HepG2 (cell line): ENCODE measurements at regions not wholly inside any gene's neighbourhood (a gene's known extent, or its start where the extent isn't known, plus 50 kb on each side); places are given as distances from the start of the nearest gene placed in this dataset.
"Not testable (repeated sequence)": the region's sequence is repeated elsewhere in the genome, so short reads cannot be mapped to it uniquely, and the experiment has no call there.

Experiments used
- CREB3 ChIP-seq: sonication (generic); formaldehyde crosslinking; IDR thresholded peaks from 2 replicates; pipeline ENCODE4 v1.5.0; 2020; ENCODE audit warnings: missing genetic modification reagents
- EEA1 ChIP-seq: sonication (generic); formaldehyde crosslinking; IDR thresholded peaks from 2 replicates; pipeline ENCODE4 v1.5.1; 2020; ENCODE audit warnings: mild to moderate bottlenecking, missing genetic modification reagents, borderline replicate concordance
- EP300 ChIP-seq, 3 experiments: sonication (generic) in 1 of 3; formaldehyde crosslinking in 1 of 3; IDR thresholded peaks; 2 replicates each; pipeline versions ENCODE4 v1.5.1 to v1.6.1; 2011 to 2020; ENCODE audit warnings: low read depth in 2 of 3, low read length in 2 of 3, borderline replicate concordance in 1 of 3, improper control_type of control experiment in 1 of 3, mild to moderate bottlenecking in 1 of 3, missing genetic modification reagents in 1 of 3, moderate library complexity in 1 of 3
- FOXP1 ChIP-seq, 2 experiments: fragments of 450-650 bp in 1 of 2; IDR thresholded peaks; 2 replicates each; pipeline ENCODE4 v1.6.1; 2017 to 2018; ENCODE audit warnings: antibody characterized with exemption in 1 of 2
- SATB2 ChIP-seq: sonication (generic); formaldehyde crosslinking; IDR thresholded peaks from 2 replicates; pipeline ENCODE4 v1.5.0; 2020; ENCODE audit warnings: missing genetic modification reagents
- THAP7 ChIP-seq: sonication (generic); formaldehyde crosslinking; IDR thresholded peaks from 2 replicates; pipeline ENCODE4 v1.8.1; 2023; ENCODE audit warnings: mild to moderate bottlenecking, missing genetic modification reagents
- TF ChIP-seq, protein P1 (sequence below): sonication (generic); formaldehyde crosslinking; IDR thresholded peaks from 2 replicates; pipeline ENCODE4 v1.5.0; 2020; ENCODE audit warnings: mild to moderate bottlenecking, missing genetic modification reagents, moderate library complexity

DNA sequence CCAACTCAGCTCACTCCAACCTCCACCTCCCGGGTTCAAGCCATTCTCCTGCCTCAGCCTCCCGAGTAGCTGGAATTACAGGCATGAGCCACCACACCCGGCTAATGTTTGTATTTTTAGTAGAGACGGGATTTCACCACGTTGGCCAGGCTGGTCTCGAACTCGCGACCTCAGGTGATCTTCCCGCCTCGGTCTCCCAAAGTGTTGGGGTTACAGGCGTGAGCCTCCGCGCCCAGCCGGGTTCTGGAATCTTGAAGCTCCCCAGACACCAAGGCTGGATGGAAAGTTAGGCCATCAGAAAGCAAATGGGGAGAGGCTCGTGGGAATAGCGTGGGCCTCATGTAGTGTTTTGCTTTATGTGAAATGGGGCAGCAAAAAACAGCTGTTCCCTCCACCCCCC is 81.0 kb upstream of the PPP2R3B start:
- not testable (repeated sequence) for TF ChIP-seq SATB2 (CRISPR knock-in tag); EP300 (IDR thresholded peaks at IDR 0.05; ENCODE audit: low read depth in 2 of 2, low read length in 2 of 2); EP300 (CRISPR knock-in tag; IDR thresholded peaks at IDR 0.05; ENCODE audit: borderline replicate concordance); EEA1 (CRISPR knock-in tag); FOXP1 (IDR thresholded peaks at IDR 0.05); FOXP1 (CRISPR knock-in tag; IDR thresholded peaks at IDR 0.05); CREB3 (CRISPR knock-in tag); THAP7 (CRISPR knock-in tag)
- TF ChIP-seq, protein P1, sequence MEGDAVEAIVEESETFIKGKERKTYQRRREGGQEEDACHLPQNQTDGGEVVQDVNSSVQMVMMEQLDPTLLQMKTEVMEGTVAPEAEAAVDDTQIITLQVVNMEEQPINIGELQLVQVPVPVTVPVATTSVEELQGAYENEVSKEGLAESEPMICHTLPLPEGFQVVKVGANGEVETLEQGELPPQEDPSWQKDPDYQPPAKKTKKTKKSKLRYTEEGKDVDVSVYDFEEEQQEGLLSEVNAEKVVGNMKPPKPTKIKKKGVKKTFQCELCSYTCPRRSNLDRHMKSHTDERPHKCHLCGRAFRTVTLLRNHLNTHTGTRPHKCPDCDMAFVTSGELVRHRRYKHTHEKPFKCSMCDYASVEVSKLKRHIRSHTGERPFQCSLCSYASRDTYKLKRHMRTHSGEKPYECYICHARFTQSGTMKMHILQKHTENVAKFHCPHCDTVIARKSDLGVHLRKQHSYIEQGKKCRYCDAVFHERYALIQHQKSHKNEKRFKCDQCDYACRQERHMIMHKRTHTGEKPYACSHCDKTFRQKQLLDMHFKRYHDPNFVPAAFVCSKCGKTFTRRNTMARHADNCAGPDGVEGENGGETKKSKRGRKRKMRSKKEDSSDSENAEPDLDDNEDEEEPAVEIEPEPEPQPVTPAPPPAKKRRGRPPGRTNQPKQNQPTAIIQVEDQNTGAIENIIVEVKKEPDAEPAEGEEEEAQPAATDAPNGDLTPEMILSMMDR (CRISPR knock-in tag), result not testable (repeated sequence)
